NCI-H2227 treated with DMSO at 0.1 percent for 48 hours (cell line): ENCODE measurements at regions not wholly inside any gene's neighbourhood (a gene's known extent, or its start where the extent isn't known, plus 50 kb on each side); places are given as distances from the start of the nearest gene placed in this dataset.

Source experiments
- DNase-seq: peaks from one replicate; lab custom pipeline; 2025; lab: John Stamatoyannopoulos, UW

DNA sequence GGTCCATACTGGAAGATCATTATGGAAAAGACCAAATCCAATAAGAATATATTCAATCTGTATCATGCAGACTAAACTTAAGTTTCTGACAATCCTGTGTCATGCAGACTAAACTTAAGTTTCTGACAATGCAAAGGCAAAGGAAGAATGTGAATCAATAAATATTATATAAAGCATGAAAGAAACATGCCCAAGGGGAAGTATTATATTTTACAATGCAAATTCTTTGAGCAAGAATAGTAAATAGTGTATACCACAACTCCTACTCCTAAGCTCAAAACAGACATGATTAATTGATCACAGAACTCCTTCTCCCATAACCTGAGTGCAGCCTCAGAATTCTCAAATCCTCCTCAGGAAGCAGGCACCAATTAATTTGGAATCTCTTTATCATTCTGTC, 71.3 kb upstream of the BDNF start:
- DNase-seq: no peak

DNA sequence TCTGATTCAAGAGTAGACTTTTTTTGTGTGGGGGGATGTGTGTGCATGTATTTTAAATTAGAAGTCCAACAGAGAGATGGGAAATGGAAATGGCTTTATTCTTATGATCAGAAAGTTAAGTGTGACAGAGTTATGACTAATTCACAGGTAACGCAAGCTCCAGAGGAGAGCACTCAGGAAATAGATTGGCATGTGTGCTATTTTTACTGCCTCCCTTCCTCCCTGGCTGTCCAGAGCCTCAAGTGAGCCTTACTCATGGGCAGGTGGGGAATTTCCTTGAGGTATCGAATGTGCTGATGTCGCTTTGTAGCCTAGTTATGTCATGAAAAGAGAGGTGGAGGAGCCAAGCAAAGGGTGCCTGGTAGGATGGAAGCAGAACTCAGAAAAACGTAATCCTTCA, 70.3 kb upstream of the BDNF start:
- no peak for DNase-seq

DNA sequence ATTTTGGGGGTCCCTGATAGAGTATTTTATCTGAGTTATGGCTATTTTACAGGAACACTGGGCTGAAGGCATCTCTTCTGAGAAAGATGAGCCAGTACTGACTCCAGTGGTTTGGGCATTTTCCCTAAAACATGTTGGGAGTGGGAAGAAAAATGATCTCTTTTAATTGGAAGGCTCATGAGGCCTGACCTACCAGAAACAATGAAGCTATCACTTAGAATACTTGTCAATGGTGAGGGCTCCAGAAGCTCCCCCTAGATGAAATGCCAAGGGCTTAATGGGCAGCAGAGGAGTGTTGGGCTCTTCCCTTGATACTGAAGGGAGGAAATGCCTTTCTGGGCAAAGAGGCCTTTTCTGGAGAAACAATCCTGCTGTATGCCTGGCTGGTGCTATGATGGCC, 63.5 kb upstream of the BDNF start:
- no peak for DNase-seq

DNA sequence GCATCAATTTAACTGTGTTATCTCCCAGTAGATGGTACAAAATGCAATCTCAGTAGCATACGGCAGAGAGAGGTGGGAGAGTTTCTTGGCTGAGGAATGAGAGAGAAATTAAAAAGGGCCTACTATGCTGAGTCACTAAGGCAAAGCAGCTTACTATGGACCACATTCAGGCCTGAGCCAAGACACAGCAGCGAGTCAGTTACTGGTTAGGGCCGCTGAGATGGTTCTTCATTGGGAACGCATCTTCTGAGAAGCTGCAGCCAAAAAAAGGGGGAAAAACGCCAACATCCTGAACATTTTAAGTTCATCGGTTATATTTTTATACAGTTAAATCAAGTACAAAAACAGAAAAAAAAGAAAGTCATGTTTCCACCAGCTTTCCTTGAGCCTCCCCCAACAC, 61.1 kb upstream of the BDNF start:
- DNase-seq: no peak

DNA sequence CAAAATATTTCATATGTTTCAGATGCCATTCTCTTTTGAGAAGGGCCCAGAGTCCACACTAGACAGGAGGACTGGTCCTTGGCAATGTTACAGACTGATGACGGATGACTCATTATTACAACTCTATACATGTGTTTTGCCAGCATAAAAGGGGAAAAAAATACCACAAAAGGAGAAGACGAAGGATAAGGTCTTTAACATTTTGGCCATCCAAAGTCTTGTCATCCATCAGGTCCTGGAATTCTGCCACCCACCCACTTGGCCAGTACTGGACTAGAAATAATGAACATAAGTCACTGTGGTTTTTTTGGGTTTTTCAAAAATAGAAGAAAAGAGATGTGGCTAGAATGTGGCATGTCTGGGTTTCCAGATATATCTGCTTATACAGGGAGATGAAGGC, 57.7 kb upstream of the BDNF start:
- no peak for DNase-seq

DNA sequence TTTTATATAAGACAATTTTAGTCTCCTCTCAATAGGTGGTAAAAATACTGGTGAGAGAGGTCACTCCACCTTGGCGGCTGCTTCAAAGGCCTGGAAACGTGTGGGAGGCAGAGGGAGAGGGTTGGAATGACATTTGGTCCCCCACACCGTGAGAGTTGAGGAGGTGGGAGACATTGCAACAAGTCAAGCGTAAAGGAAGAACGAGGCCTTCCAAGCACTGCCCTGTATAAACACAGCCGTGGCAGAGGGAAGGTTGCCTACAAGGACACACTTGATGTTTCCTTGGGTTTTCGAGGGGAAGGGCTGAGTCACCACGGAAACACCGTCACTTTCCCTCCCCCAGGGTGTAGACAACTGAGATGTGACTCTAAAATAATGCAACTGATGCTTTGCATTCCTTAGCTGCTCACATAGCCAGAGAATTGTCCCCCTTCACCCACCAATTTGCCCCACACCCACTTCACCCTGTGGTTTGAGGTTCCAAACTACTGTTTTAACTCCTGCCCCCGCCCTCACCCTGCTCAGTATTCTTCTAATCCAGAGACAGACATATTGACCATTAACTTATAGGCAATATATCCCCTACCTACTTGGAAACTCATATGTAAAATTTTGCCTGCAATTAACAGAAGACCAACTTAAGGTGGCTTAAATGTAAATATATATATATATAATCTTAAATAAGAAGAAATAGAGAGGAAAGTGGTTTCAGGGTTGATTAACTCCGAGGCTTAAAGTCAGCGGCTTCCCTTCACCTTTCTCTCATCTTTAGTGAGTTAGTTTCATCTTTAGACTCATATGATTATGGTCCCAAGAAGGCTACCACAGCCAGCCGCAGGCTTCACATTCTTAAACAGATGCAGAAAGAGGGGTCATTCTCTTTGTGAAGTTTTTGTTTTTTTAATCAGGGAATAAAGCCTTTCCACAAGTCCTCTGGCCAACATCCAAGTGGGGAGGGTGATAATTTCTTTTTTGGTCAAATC, 54.1 kb upstream of the BDNF start:
- DNase-seq: no peak
